GM23338 (cell line): ENCODE measurements at regions not wholly inside any gene's neighbourhood (a gene's known extent, or its start where the extent isn't known, plus 50 kb on each side); places are given as distances from the start of the nearest gene placed in this dataset.
A peak's percentile ranks its signal among the peaks of the same experiment; 100 is the strongest.

Source experiments
- ATAC-seq: fragments of 200-7000 bp; cut with Tn5 transposase; 3 replicates; pipeline ENCODE4 v1.9.1; 2020
- DNase-seq: peaks from one replicate; pipeline ENCODE4 v3.0.0-alpha.2; 2015; ENCODE audit warnings: low spot score
- H2AFZ ChIP-seq: fragments of 200-600 bp; sonication (generic); 2 replicates; pipeline ENCODE4 v1.8.0; 2016; ENCODE audit warnings: antibody characterized with exemption, mild to moderate bottlenecking, moderate library complexity
- H3F3A ChIP-seq: fragments of 200-600 bp; sonication (generic); replicated peaks from 2 replicates; pipeline ENCODE4 v1.8.0; 2017; ENCODE audit warnings: antibody characterized with exemption, mixed run types, low read depth
- H3K27ac ChIP-seq: fragments of 200-600 bp; sonication (generic); 2 replicates; pipeline ENCODE4 v1.6.1; 2016; ENCODE audit warnings: low read depth
- H3K27me3 ChIP-seq: fragments of 200-600 bp; sonication (generic); 2 replicates; pipeline ENCODE4 v1.8.0; 2016; ENCODE audit warnings: mild to moderate bottlenecking, mixed run types, moderate library complexity; ENCODE audit not compliant: insufficient read depth
- H3K36me3 ChIP-seq: fragments of 200-600 bp; sonication (generic); 2 replicates; pipeline ENCODE4 v1.8.0; 2016; ENCODE audit warnings: mild to moderate bottlenecking; ENCODE audit not compliant: insufficient read depth
- H3K4me1 ChIP-seq: fragments of 200-600 bp; sonication (generic); 2 replicates; pipeline ENCODE4 v1.8.0; 2016; ENCODE audit warnings: mild to moderate bottlenecking, moderate library complexity; ENCODE audit not compliant: insufficient read depth
- H3K4me2 ChIP-seq: fragments of 200-600 bp; sonication (generic); 2 replicates; pipeline ENCODE4 v1.7.1; 2017; ENCODE audit warnings: mixed run types
- H3K4me3 ChIP-seq: fragments of 200-600 bp; sonication (generic); 2 replicates; pipeline ENCODE4 v1.6.1; 2016; ENCODE audit warnings: mixed run types
- H3K79me2 ChIP-seq: fragments of 200-600 bp; sonication (generic); replicated peaks from 2 replicates; pipeline ENCODE4 v1.8.0; 2017; ENCODE audit warnings: mild to moderate bottlenecking; ENCODE audit not compliant: insufficient read depth
- H3K9me2 ChIP-seq: fragments of 200-600 bp; sonication (generic); 2 replicates; pipeline ENCODE4 v1.8.0; 2017; ENCODE audit not compliant: insufficient read depth
- H4K20me1 ChIP-seq: fragments of 200-600 bp; sonication (generic); replicated peaks from 2 replicates; pipeline ENCODE4 v1.8.0; 2017; ENCODE audit warnings: mild to moderate bottlenecking; ENCODE audit not compliant: insufficient read depth
- H3K27ac Mint-ChIP-seq: 2 replicates; pipeline ENCODE4 v1.8.0; 2020; ENCODE audit warnings: inconsistent platforms, mild to moderate bottlenecking, moderate library complexity, mixed read lengths
- H3K27me3 Mint-ChIP-seq: 3 replicates; pipeline ENCODE4 v1.8.0; 2022; ENCODE audit warnings: low read depth, mild to moderate bottlenecking, moderate library complexity, mixed read lengths, inconsistent platforms; ENCODE audit not compliant: insufficient read depth, poor library complexity
- H3K36me3 Mint-ChIP-seq: 3 replicates; pipeline ENCODE4 v1.8.0; 2021; ENCODE audit warnings: low read depth, mild to moderate bottlenecking, inconsistent platforms, moderate library complexity, mixed read lengths
- H3K4me1 Mint-ChIP-seq: 3 replicates; pipeline ENCODE4 v1.8.0; 2020; ENCODE audit warnings: mild to moderate bottlenecking, inconsistent platforms, mixed read lengths
- H3K4me3 Mint-ChIP-seq: 3 replicates; pipeline ENCODE4 v1.8.0; 2021; ENCODE audit warnings: moderate library complexity, mild to moderate bottlenecking, inconsistent platforms, mixed read lengths
- H3K9me3 Mint-ChIP-seq: 3 replicates; pipeline ENCODE4 v1.8.0; 2020; ENCODE audit warnings: moderate library complexity, mild to moderate bottlenecking, inconsistent platforms, mixed read lengths
- CREB1 ChIP-seq: fragments of 250-450 bp; sonication (Bioruptor Pico); IDR thresholded peaks from 2 replicates; pipeline ENCODE4 v1.5.0; 2020; ENCODE audit warnings: low read depth, mild to moderate bottlenecking, moderate library complexity
- CTCF ChIP-seq, 2 experiments: fragments of 200-600 bp in 1 of 2; sonication (generic) in 1 of 2; conservative IDR thresholded peaks; 2 replicates each; pipeline versions ENCODE4 v1.5.1 to v1.6.1; 2016 to 2017; ENCODE audit warnings: antibody characterized with exemption in 2 of 2, low read depth in 2 of 2, mild to moderate bottlenecking in 2 of 2, moderate library complexity in 1 of 2
- ETS1 ChIP-seq: IDR thresholded peaks from 2 replicates; pipeline ENCODE4 v1.6.1; 2016; ENCODE audit warnings: antibody characterized with exemption
- EZH2 ChIP-seq: fragments of 200-600 bp; sonication (generic); IDR thresholded peaks from one replicate; pipeline ENCODE4 v1.8.0; 2017; ENCODE audit warnings: antibody characterized with exemption, mild to moderate bottlenecking, low read depth; ENCODE audit not compliant: unreplicated experiment
- JUNB ChIP-seq: IDR thresholded peaks from one replicate; pipeline ENCODE4 v1.6.1; 2016; ENCODE audit warnings: antibody characterized with exemption; ENCODE audit not compliant: unreplicated experiment
- POLR2AphosphoS5 ChIP-seq: IDR thresholded peaks from 2 replicates; pipeline ENCODE4 v1.6.1; 2016; ENCODE audit warnings: antibody characterized with exemption, low read depth
- REST ChIP-seq: IDR thresholded peaks from one replicate; pipeline ENCODE4 v1.6.1; 2018; ENCODE audit warnings: antibody characterized with exemption; ENCODE audit not compliant: unreplicated experiment
- ZNF331 ChIP-seq: fragments of 250-450 bp; sonication (Bioruptor Pico); IDR thresholded peaks from 2 replicates; pipeline ENCODE4 v1.5.0; 2020; ENCODE audit warnings: low read depth, mild to moderate bottlenecking, moderate library complexity
- ZNF462 ChIP-seq: fragments of 250-450 bp; sonication (Bioruptor Pico); IDR thresholded peaks from 2 replicates; pipeline ENCODE4 v1.5.0; 2020; ENCODE audit warnings: mild to moderate bottlenecking, moderate library complexity

GRCh38 chrX:17923546-17923945 is 62.4 kb upstream of the RAI2 start:
- H3K27ac Mint-ChIP-seq = no peak overlapping the region
- Histone ChIP-seq H3K4me2 (no peak overlapping the region), H3K4me3 (no peak overlapping the region), H4K20me1 (no peaks in the 10 kb centered on the region), H3K36me3 (no peaks in the 10 kb centered on the region), H3K4me1 (no peaks in the 10 kb centered on the region), H3K79me2 (no peaks in the 10 kb centered on the region), H2AFZ (no peak overlapping the region), H3F3A (no peaks in the 10 kb centered on the region), H3K27me3 (no peaks in the 10 kb centered on the region), H3K27ac (no peak overlapping the region), H3K9me2 (no peaks in the 10 kb centered on the region)
- no peak for ATAC-seq
- H3K36me3 Mint-ChIP-seq = no peaks in the 10 kb centered on the region
- TF ChIP-seq ZNF462 (CRISPR knock-in tag) (no peak), POLR2AphosphoS5 (no peak), EZH2 (no peak), REST (no peak), CTCF (conservative IDR thresholded peaks at IDR 0.05; ENCODE audit: low read depth in 2 of 2) (no peak), CREB1 (no peak), ETS1 (no peak), JUNB (no peak), ZNF331 (no peak)
- H3K4me3 Mint-ChIP-seq = no peak overlapping the region
- no peaks in the 10 kb centered on the region for H3K4me1 Mint-ChIP-seq
- H3K27me3 Mint-ChIP-seq = peaks cover 4% of the 10 kb centered on the region
- peak; percentile 7 for DNase-seq
- H3K9me3 Mint-ChIP-seq = no peaks in the 10 kb centered on the region
